Chondrocyte (in vitro differentiated cells): ENCODE measurements at regions not wholly inside any gene's neighbourhood (a gene's known extent, or its start where the extent isn't known, plus 50 kb on each side); places are given as distances from the start of the nearest gene placed in this dataset.

Source experiments
- DNase-seq: peaks from one replicate; pipeline ENCODE4 v3.0.0; 2021; ENCODE audit warnings: mixed read lengths, low spot score
- H3K27ac Mint-ChIP-seq: one replicate; pipeline ENCODE4 v1.8.0; 2021; ENCODE audit warnings: mild to moderate bottlenecking, moderate library complexity, mixed read lengths; ENCODE audit not compliant: unreplicated experiment
- H3K27me3 Mint-ChIP-seq: 2 replicates; pipeline ENCODE4 v1.8.0; 2021; ENCODE audit warnings: low read depth, mixed read lengths
- H3K36me3 Mint-ChIP-seq: 2 replicates; pipeline ENCODE4 v1.8.0; 2021; ENCODE audit warnings: low read depth, mixed read lengths
- H3K4me1 Mint-ChIP-seq: 2 replicates; pipeline ENCODE4 v1.8.0; 2021; ENCODE audit warnings: low read depth, mild to moderate bottlenecking, mixed read lengths
- H3K4me3 Mint-ChIP-seq: one replicate; pipeline ENCODE4 v1.8.0; 2021; ENCODE audit warnings: mild to moderate bottlenecking, moderate library complexity, mixed read lengths; ENCODE audit not compliant: unreplicated experiment
- H3K9me3 Mint-ChIP-seq: 2 replicates; pipeline ENCODE4 v1.8.0; 2021; ENCODE audit warnings: low read depth, mixed read lengths
- TF ChIP-seq, protein P1 (sequence below): fragments of 200-600 bp; sonication (generic); IDR thresholded peaks from 2 replicates; pipeline ENCODE4 v1.5.0; 2021; ENCODE audit warnings: antibody characterized with exemption, mild to moderate bottlenecking, moderate library complexity

DNA sequence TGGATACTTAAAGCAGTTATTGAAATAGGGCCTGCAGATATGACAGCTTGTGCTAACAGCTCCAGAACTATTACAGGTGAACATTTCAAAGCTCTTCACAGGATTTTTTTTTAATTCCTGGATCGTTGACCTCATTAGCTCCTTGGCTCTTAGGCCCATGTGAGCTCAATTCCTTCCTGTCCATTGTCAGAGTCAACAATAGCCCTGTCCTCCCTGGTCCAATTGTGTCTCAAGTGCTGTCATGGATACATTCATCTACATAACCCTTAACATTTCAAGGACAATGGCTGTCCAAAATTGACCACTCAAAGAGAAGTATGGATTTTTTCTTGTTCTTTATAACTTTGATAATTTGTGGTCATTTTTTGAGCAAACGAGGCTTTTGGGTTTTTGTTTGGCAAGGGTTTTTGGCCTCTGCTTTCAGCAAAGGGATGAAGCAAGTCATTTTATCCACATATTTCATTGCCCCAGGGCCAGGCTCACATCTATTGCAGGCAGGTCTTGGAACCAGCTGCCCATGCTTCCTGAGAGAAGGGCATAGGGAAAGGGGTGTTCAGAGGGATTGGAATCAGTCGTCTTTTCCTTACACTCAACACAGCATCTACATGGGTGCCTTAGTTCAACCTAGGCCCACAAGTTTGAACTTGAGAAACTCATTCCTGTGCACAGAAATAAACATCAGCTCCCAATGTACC lies 282.1 kb downstream of the TPBG start:
- Mint-ChIP-seq H3K9me3 (peaks cover 28% of the 10 kb centered on the region), H3K36me3 (peaks cover 4% of the 10 kb centered on the region), H3K27ac (no peak overlapping the region), H3K4me1 (no peaks in the 10 kb centered on the region), H3K27me3 (peaks cover 16% of the 10 kb centered on the region), H3K4me3 (no peak overlapping the region)
- TF ChIP-seq, protein P1, sequence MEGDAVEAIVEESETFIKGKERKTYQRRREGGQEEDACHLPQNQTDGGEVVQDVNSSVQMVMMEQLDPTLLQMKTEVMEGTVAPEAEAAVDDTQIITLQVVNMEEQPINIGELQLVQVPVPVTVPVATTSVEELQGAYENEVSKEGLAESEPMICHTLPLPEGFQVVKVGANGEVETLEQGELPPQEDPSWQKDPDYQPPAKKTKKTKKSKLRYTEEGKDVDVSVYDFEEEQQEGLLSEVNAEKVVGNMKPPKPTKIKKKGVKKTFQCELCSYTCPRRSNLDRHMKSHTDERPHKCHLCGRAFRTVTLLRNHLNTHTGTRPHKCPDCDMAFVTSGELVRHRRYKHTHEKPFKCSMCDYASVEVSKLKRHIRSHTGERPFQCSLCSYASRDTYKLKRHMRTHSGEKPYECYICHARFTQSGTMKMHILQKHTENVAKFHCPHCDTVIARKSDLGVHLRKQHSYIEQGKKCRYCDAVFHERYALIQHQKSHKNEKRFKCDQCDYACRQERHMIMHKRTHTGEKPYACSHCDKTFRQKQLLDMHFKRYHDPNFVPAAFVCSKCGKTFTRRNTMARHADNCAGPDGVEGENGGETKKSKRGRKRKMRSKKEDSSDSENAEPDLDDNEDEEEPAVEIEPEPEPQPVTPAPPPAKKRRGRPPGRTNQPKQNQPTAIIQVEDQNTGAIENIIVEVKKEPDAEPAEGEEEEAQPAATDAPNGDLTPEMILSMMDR = no peak
- no peak for DNase-seq

- peaks cover 4% of the 10 kb centered on the region for H3K36me3 Mint-ChIP-seq
- TF ChIP-seq, protein P1 = no peak
- no peak overlapping the region for H3K27ac Mint-ChIP-seq
- H3K9me3 Mint-ChIP-seq = peaks cover 28% of the 10 kb centered on the region
- no peaks in the 10 kb centered on the region for H3K4me1 Mint-ChIP-seq
- DNase-seq = no peak
- no peak overlapping the region for H3K4me3 Mint-ChIP-seq
- H3K27me3 Mint-ChIP-seq = peaks cover 15% of the 10 kb centered on the region
Observed at GRCh38 chr6:82646231-82646615, 282.6 kb downstream of the TPBG start.

DNA sequence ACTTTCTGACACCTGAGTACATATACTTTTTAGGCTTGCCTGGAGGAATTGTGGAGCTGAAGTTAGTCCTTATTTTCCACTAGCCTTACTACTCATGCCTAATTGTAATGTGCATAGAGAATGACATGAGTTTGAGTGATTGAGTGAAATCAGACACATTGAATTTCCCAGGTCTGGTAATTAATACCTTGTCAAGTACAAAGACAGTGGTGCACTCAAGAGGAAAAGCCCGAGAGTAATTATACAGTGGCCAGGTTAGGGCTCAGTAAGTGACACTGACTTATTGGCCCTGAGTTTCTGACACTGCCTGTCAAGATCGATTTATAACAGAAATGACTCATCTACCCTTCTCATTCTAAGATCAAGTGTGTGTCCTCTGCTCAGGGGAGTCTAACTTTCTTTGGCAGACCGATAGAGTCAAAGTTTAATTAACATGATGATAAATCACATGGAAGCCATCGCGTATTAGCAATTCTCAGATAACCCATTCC lies 288.3 kb downstream of the TPBG start:
- TF ChIP-seq, protein P1 = no peak
- no peak for DNase-seq
- Mint-ChIP-seq H3K4me1 (no peaks in the 10 kb centered on the region), H3K27me3 (peaks cover 28% of the 10 kb centered on the region), H3K4me3 (no peak overlapping the region), H3K9me3 (peaks cover 22% of the 10 kb centered on the region), H3K36me3 (peaks cover 4% of the 10 kb centered on the region), H3K27ac (no peak overlapping the region)

DNA sequence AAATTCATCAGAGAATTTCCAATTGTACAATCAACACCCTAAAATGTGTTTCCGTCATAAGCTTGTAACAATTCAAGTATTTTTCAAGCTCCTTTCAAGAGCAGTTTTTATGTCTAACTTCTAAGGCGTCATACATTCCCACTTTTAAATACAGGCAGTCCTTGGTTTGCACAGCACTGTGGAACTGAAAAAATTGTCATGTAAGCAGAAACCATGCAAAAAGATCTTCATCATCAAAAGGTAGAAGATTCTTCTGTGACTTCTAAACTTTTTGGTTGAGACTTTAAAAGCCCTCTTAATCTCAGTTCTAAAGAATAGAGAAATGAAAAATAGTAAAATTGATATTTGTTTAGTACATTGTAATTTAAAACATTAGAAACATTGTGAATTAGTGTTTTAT lies 315.6 kb downstream of the TPBG start:
- no peaks in the 10 kb centered on the region for H3K4me1 Mint-ChIP-seq
- TF ChIP-seq, protein P1 = no peak
- H3K27ac Mint-ChIP-seq = no peak overlapping the region
- H3K27me3 Mint-ChIP-seq = peaks cover 14% of the 10 kb centered on the region
- no peak for DNase-seq
- H3K36me3 Mint-ChIP-seq = peaks cover 2% of the 10 kb centered on the region
- H3K4me3 Mint-ChIP-seq = no peak overlapping the region
- peaks cover 35% of the 10 kb centered on the region for H3K9me3 Mint-ChIP-seq

DNA sequence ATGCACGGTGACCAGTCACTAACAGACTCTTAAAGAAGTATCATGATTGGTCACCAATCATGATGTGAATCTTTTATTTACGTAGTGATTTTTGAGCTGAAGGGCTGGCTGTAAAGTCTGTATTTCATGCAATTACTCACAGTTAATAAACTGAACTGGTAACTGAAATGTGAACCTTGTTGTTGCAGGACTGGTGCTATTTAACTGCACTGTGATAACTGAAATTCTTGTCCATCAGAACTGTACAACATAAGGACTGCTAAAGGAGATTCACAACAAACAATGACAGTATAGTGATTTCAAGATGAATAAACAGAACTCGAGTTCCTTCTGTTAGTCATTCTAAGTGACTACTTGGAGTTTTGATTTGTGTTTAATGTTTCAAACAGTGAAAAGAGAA lies 316.6 kb downstream of the TPBG start:
- Mint-ChIP-seq H3K27me3 (peaks cover 15% of the 10 kb centered on the region), H3K4me3 (no peak overlapping the region), H3K4me1 (no peaks in the 10 kb centered on the region), H3K27ac (no peak overlapping the region), H3K9me3 (peaks cover 28% of the 10 kb centered on the region), H3K36me3 (peaks cover 4% of the 10 kb centered on the region)
- no peak for DNase-seq
- TF ChIP-seq, protein P1 = no peak
